GM18526 (cell line): ENCODE measurements at regions not wholly inside any gene's neighbourhood (a gene's known extent, or its start where the extent isn't known, plus 50 kb on each side); places are given as distances from the start of the nearest gene placed in this dataset.

Experiments used
- POLR2A ChIP-seq: IDR thresholded peaks from 3 replicates; pipeline ENCODE4 v1.6.1; 2011; ENCODE audit not compliant: insufficient read length; ENCODE audit errors: extremely low read depth

DNA sequence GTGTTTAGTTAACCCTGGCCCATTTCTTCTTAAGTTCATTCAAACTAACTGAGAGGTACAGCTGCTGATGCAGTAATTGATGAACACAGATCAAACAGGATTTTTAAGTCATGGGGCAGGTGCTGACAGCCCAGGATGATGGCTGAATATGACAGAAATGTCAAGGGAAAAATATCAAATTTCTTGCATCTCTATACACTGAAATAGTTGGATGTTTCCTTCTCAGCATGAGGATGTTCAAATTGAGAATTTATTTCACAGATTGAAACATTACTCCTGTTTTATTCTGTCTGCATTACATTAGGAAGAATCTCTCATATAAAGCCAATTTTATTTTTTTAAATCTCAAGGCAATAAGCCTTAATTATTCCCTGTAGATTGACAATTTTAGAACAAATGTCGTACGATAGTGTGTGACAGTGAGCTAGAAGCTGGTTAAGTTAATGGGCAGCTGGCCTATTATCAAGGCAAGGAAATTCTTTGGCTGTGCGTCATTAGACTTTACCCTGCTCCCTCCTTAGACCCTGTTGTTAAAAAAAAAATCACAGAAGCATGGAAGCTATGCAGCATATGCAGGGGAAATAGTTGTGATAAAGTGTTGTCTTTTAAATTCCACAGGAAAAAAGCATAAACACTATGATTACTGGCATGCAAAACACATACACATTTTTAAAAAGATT lies 183.8 kb upstream of the KCNMB2 start:
- no peak for TF ChIP-seq POLR2A

DNA sequence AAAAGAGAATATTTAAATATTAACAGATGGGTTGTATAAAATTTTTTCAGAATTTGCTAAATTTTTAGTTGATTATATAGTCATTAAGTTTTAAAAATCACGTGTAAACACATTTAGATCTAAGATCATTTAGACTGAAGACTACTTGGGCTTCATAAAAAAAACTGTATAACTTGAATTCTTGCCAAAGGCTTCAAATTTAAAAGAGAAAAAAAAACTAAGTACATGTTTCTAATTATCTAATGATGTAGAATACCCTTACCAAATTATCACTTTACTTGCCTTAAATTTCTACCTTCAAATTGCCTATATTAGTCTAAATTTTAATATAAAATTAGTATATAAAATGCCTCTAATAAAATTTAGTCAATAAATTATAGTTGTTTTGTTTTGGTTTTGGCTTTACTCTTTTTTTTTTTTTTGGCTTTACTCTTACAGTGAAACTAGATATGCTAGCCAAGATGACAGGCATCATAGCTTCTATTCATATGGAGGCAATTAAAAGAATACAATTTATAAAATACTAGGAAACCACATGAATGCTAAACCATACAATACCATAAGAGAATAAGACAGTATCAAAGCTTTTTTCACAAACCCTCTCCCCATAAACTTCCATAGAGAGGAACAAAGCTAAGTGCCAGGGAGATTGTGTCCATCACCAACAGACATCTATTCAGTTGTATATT lies 183.1 kb upstream of the KCNMB2 start:
- TF ChIP-seq POLR2A: no peak

DNA sequence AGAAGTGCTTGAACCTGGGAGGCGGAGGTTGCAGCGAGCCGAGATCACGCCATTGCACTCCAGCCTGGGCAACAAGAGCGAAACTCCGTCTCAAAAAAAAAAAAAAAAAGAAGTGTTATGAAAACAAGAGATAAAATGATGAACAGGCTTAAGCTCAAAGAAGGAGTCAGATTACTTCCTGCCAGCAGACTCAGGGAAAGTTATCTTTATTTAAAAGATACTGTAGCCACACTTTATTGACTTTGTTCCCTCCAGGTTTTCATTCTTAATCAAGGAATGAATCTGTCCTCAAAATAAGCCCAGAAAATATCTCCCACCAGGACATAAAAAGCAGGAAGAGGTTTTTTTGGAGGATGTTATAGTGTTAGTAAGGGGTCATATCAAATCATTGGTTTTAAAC lies 176.5 kb upstream of the KCNMB2 start:
- no peak for TF ChIP-seq POLR2A

DNA sequence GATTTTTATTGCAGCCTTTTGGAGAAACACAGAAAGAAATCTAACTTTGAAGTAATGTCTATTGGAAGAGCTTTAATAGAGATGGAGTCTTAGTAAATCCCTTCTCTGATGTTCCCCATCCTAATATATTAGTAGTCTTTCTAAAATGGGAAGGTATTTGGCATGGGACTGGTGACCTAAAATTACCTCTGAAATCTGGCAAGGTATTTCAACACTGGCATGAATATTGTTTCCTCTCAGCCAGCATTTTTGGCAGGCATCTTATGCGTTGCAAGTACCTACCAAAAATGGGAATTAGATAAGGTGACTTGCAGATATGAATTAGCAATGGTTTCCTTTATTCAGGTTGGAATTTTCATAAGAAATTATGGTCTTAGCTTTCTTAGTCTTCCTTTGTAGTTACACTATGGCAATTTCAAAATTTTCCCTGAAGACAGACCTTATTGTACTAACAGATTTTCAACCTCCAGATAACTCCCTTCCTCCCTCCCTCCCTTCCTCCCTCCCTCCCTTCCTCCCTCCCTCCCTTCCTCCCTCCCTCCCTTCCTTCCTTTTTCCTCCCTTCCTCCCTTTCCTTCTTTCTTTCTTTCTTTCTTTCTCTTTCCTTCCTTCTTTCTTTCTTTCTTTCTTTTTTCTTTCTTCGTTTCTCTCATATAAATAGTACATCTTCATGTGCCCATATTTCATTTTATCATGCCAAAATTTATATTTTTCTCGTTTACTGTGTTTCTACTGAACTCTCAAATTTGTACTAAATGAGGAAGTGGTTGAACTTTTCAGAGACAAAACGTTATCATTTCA lies 168.2 kb upstream of the KCNMB2 start:
- TF ChIP-seq POLR2A: no peak

DNA sequence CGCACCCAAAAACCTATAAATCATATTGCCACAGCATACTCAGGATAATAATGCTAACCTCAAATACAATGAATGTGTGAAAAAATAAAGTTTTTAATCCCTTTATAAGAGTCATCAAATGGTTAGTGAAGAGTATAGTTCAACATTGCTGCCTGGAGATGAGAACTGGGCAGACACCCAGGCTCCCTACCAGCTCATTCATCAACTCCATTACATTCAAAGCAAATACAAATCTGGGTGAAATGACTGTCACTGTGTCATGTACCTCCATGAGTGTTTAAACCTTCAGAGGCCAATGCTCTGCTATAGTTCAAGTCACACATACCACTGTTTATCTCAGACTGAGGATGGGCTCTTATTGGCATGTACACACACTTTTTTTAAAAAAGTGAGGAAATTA lies 167.2 kb upstream of the KCNMB2 start:
- TF ChIP-seq POLR2A: no peak

DNA sequence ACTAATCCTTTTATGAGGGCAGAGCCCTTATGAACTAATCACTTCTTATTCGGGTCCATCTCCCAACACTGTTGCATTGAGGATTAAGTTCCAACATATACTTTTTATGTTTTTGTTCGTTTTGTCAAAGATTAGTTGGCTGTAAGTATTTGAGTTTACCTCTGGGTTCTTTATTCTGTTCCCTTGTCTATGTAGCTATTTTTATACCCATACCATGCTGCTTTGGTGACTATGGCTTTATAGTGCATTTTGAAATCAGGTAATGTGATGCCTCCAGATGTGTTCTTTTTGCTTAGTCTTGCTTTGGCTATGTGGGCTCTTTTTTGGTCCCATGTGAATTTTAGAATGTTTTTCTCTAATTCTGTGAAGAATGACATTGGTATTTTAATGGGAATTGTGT lies 166.4 kb upstream of the KCNMB2 start:
- no peak for TF ChIP-seq POLR2A

DNA sequence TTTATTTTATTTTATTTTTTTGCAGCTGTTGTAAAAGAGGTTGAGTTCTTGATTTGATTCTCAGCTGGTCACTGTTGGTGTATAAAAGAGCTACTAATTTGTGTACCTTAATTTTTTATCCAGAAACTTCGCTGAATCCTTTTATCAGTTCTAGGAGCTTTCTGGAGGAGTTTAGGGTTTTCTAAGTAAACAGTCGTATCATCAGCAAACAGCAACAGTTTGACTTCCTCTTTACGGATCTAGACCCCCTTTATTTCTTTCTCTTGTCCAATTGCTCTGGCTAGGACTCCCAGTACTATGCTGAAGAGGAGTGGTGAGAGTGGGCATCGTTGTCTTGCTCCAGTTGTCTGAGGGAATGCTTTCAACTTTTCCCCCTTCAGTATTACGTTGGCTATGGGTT lies 165.8 kb upstream of the KCNMB2 start:
- no peak for TF ChIP-seq POLR2A

DNA sequence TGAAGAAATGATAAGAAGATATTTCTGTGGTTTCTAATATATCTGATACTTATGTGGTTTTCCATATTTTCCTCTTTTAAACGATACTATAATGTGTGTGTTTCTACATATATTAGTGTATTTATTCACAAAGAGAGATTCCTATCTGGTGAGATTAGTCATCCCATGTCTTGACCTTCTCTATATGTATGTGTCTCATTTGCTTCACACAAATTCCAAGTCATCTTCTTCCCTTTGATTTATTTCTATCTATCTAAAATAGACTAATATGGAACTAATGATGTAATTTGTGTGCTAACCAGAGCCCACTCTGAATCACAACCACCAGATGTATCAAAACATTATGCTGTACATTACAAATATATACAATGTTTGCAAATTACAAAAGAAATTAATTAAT lies 154.7 kb upstream of the KCNMB2 start:
- TF ChIP-seq POLR2A: no peak

DNA sequence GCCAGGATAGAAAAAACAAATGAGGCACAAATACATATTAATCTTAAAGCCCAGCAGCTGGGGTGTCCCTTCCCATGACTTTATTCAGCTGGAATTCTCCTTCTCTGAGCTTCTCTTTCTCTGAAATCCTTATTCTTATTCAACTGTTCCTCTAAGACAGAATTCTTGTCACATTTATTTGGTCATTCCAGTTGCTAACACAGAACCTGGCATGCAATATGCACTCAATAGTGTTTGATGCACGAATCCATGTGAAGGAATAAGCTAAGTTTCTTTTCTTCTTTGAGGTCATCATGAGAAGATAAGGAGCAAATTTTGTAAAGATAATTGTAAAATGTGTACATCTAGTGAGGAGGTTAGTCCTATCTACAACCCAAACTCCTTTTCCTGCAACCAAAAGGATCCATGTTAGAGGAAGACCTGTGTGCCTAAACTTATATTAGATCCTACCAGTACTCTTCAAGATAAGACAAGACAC lies 154.2 kb upstream of the KCNMB2 start:
- TF ChIP-seq POLR2A: no peak

DNA sequence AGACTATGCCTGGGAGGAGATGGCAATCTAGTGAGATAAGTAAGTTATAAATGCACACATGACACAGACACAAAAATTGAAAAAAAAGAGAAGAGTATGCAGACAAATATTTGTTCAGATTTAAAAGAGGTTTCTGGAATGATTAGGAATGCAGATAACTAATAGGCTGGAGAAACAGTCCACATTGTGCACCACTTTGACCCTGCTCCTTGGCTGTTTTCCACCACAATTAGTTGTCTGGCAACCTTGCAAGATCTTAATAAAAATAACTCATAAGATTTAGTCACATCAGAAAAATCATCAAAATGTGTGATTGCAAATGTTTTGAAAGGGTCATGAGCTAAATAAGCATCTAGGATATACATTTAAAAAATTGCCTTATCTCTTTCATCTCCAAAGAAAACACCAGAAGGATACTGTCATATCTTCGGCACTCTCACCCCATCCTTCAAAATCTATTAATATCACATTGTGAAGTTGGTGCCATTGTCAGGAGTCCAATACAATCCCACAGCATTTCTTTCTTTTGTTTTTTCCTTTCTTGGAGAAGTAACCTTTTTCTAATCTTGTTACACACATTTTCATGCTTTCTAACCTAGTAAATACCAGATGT lies 153.7 kb upstream of the KCNMB2 start:
- no peak for TF ChIP-seq POLR2A

DNA sequence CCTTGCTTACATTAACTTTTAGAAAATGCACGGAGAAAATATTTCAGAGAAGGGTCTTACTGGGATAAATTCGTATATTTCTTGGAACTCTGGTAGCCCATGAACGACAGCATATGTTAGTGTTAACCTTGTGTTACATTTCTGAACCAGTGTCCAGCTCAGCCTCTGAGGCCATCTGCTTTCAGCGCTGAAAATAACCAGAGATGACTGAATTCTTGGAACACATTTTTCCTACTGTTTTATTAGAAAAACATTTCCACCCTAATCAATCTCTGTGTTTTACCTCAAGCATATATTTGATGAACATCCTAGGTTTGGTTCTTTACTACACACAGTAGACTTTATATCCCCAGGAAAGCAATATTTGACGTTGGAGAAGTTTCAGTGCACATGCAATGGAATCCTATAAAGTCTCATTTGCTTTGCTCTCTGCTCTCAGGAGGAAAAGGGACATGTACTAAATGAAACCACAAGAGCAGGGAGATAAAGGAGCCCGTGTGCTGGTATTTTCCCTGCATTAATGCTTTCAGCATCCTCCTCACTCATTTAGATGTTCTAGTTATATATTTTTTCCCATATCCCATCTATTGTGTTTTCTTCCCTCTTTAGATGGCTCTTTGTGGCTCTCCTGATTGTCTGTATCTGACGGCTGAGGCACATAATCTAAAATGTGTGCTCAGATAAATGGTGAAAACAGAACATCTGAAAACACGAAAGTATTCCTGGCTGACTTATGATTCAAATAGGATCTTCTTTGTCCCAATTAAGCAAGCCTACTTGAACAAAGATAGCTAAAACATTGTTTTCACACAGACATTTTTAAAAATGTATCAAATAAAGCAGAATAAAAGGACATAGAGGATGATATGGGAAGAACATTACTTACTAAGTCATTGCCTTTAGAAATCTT lies 151.7 kb upstream of the KCNMB2 start:
- no peak for TF ChIP-seq POLR2A

DNA sequence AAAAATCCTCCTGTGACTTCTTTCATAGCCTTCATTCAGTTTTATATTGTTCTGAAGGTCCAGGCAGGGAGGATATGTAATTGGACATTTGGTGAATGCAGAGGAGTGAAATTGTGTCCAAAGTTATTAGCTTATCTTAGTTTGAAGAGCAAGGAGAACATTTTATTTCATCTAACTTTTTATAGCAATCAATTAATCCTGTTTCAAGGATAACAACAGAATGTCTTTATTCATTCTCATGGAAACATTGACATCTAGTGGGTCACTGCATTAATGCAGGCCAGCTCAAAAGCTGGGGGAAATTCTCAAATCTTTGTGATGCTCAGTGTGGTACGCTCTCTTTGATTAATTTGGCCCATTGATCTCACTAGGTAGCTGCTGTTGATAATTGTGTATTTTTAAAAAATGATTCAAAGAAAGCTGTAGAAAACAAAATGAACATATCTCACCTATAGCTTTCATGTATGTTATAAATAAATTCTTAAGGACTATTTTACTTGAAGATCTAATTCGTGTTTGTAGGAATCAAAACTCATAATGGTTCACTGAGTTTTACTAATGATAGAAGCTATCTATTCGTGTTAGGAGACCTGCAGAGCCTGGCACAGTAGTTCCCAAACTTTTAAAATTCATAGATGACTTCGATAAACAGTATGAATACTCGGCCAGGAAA lies 150.8 kb upstream of the KCNMB2 start:
- no peak for TF ChIP-seq POLR2A

DNA sequence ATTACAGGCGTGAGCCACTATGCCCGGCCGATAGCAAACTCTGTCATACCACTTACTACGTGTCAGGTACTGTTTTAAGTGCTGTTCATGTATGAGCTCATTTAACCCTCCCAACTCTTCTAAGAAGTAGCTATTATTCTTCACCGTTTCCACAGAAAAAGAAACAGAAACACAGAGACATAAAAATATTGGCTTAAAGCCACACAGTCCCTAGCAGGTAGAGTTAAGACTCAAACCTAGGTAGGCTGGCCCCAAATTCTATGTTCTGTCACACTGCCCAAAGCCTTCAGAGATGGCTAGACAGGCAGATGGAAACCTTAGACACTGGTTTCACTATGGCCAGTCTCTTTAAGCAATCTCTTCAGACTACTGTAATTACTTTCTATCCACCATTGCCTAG lies 149.8 kb upstream of the KCNMB2 start:
- no peak for TF ChIP-seq POLR2A

DNA sequence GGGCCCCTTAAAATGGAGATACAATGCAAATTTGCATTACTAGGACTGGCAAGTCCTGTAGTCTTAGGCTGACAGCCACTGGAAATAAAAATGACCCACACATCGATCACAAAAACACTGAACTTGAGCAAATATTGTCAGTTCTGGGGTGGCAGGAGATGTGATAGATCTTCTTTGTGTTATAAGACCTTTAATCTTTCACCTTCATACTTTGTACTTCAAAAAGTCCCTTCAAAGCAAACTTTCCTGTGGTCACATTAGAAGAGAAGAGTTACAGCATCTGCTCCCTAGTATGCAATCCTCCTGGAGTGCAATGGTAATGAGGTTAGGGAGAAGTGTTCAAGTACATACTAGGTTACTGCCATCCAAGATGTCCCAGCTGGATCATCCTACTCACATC lies 149.4 kb upstream of the KCNMB2 start:
- TF ChIP-seq POLR2A: no peak
